ENCODE measurements at regions not wholly inside any gene's neighbourhood (a gene's known extent, or its start where the extent isn't known, plus 50 kb on each side); places are given as distances from the start of the nearest gene placed in this dataset.

- no peak for DNase-seq (ENCODE audit: extremely low spot score)
- ChIA-PET POLR2A (no interaction called here), CTCF (no interaction called here)
- TF ChIP-seq, protein P1, sequence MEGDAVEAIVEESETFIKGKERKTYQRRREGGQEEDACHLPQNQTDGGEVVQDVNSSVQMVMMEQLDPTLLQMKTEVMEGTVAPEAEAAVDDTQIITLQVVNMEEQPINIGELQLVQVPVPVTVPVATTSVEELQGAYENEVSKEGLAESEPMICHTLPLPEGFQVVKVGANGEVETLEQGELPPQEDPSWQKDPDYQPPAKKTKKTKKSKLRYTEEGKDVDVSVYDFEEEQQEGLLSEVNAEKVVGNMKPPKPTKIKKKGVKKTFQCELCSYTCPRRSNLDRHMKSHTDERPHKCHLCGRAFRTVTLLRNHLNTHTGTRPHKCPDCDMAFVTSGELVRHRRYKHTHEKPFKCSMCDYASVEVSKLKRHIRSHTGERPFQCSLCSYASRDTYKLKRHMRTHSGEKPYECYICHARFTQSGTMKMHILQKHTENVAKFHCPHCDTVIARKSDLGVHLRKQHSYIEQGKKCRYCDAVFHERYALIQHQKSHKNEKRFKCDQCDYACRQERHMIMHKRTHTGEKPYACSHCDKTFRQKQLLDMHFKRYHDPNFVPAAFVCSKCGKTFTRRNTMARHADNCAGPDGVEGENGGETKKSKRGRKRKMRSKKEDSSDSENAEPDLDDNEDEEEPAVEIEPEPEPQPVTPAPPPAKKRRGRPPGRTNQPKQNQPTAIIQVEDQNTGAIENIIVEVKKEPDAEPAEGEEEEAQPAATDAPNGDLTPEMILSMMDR (IDR thresholded peaks at IDR 0.05; ENCODE audit: control extremely low read depth, extremely low read depth, low read depth, missing control alignments) = no peak
Observed at GRCh38 chr6:4403023-4403752, 267.8 kb upstream of the ECI2 start.

DNA sequence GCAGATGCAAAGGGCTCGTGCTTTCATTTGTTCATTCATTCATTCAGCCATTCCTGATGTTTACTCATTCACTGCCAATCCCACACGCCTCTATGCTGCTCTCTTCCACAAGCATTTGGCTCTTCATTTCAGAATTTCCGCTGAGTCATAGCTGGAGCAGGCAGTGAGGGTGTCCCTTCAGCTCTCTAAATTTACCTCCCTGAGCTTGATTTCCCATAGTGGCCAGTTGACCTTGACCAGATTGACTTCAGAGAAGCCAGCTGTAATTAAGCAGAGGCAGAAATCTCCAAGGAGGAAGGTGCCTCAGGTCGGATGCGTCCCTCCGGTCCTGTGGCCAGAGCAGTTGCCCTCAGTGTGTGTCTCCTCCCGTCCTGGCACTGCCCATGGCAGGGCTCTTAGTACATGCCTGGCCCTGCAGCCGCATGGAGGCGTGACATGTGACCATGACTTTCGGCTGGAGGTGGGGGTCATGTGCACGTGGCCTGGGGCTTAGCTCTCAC is 267.2 kb upstream of the ECI2 start:
- CTCF ChIA-PET = no interaction called here
- DNase-seq (ENCODE audit: extremely low spot score) = no peak
- POLR2A ChIA-PET = no interaction called here

DNA sequence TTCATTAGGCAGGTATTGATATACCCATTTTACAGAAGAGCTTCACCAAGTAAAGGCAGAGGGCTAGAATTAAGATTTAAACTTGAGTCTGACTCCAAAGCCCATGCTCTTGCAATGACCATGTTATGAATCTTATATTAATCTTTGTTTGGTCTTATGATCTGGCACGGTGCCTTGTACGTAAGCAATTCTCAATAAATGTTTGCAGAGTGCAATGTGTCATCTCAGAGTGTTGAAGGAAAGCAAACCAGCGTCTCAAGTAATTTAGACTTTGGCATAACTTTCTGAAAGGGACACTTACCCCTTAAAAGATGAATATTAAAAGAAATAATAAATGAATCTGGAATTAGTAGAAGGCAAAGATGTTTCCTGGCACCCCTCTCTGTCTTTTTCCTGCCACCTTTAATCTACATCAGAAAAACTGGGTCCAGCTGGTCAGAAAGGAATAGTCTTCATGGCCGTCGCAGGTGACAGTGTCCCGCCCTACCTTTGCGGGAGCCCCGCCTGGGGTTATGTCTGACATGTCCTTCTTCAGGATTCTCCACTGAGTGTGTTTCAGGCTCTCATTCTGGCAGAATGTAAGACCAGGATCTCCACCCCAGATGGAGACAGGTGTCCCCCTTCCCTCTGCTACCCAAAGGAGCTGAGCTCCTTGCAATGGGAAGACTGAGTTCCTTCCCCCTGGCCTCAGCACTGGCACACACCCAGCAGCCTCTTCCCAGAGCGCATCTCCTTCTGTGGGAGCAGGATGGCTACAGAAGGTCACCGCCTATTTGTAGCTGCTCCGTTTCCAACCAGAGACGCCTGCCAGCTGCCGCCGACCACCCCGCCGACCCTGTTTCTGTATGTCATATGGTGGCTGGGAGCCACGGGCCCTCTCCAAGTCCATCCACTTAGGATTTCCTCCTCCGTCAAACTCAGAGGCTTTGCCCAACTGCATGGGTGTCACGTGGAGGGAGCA is 266.3 kb upstream of the ECI2 start:
- TF ChIP-seq, protein P1 (IDR thresholded peaks at IDR 0.05; ENCODE audit: control extremely low read depth, extremely low read depth, low read depth, missing control alignments) = no peak
- no peak for DNase-seq (ENCODE audit: extremely low spot score)
- POLR2A ChIA-PET = no interaction called here
- CTCF ChIA-PET = no interaction called here

More for the DNA sequence above, 267.2 kb upstream of the ECI2 start:
- TF ChIP-seq, protein P1 (IDR thresholded peaks at IDR 0.05; ENCODE audit: control extremely low read depth, extremely low read depth, low read depth, missing control alignments) = no peak

- POLR2A ChIA-PET = no interaction called here
- TF ChIP-seq, protein P1 (IDR thresholded peaks at IDR 0.05; ENCODE audit: control extremely low read depth, extremely low read depth, low read depth, missing control alignments) = no peak
- no peak for DNase-seq (ENCODE audit: extremely low spot score)
- CTCF ChIA-PET = no interaction called here
Observed at GRCh38 chr6:4399656-4400055, 264.3 kb upstream of the ECI2 start.

GRCh38 chr6:4398791-4399190 is 263.4 kb upstream of the ECI2 start:
- TF ChIP-seq, protein P1 (IDR thresholded peaks at IDR 0.05; ENCODE audit: control extremely low read depth, extremely low read depth, low read depth, missing control alignments) = no peak
- ChIA-PET POLR2A (no interaction called here), CTCF (no interaction called here)
- no peak for DNase-seq (ENCODE audit: extremely low spot score)

DNA sequence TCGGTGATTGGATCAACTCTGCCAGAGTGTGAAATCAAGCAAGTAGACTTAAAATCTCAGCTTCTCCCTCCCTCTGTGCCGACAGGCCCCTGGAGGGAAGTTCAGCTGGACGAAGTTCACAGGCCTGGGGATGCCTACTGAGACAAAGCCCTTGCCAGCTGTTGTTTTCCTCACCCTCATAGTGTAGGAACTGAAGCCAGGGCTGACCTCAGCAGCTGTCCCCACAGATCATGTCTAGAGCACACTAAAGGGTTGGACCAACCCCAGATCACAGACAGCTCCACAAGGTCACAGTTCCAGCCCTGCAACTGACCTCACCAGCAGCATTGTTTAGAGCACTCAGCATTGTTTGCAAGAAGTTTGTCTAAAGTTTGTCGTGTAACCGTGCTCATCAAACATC is 261.9 kb upstream of the ECI2 start:
- TF ChIP-seq, protein P1 (IDR thresholded peaks at IDR 0.05; ENCODE audit: control extremely low read depth, extremely low read depth, low read depth, missing control alignments) = no peak
- no peak for DNase-seq (ENCODE audit: extremely low spot score)
- POLR2A ChIA-PET = no interaction called here
- CTCF ChIA-PET = interaction anchor here (1.0 kb wide), 1 partner anchor 9 kb away, joined by 3 read pairs; no protein-coding TSS in a partner anchor

Measured in GM10248 (cell line).